UCSD-AML1 (cell line): ENCODE measurements at regions not wholly inside any gene's neighbourhood (a gene's known extent, or its start where the extent isn't known, plus 50 kb on each side); places are given as distances from the start of the nearest gene placed in this dataset.
"Not testable (repeated sequence)": the region's sequence is repeated elsewhere in the genome, so short reads cannot be mapped to it uniquely, and the experiment has no call there.

Experiments used
- DNase-seq: peaks from one replicate; lab custom pipeline; 2025; ENCODE audit not compliant: unreplicated experiment; lab: John Stamatoyannopoulos, UW

DNA sequence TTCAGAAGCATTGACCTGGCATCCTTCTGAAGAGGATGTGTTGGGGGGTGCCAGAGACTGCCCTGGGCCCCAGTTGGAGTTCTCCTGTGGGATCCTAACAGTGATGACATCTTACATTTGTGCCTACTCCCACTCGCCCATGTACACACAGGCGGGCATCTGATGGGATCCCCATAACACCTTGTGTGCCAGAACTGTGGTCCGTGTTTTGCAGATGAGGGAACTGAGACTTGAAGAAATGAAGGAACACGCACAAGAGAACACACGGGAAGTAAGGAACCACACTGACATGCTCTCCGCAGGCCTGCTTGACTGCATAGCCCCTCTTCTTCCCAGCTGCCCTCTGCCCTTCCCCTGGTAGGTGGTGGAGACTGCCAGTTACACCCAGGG is 255.3 kb downstream of the MYCN start:
- no peak for DNase-seq

DNA sequence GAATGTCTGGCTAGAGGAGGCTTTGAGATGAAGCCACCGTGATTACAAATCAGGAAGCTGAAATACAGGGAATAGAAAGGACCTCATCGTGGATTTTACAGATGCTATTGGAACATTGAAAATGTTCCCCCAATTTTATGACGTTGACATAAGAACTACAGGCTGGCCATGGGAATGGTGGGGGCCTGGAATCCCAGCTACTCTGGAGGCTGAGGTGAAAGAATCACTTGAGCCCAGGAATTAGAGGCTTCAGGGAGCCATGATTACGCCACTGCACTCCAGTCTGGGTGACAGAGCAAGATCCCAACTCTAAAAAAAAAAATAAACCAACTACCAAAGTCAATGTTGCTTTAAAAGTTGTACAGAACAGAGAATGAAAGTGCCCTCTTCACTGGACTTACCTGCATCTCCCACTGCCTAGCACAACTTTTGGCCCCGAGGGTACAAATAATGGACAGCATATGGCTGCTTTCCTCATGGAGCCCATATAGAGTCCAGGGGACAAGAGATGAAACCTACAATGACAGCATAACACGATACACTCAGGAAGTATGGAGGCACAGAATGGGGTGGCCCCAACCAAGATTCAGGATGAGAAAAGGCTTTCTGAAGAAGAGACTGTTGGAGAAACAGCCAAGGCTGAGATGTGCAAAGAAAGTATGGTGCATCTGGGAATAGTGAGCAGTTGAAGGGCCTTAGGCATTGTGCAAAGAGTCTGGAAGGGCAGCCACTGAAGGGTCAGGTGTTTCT is 254.8 kb downstream of the MYCN start:
- no peak for DNase-seq

DNA sequence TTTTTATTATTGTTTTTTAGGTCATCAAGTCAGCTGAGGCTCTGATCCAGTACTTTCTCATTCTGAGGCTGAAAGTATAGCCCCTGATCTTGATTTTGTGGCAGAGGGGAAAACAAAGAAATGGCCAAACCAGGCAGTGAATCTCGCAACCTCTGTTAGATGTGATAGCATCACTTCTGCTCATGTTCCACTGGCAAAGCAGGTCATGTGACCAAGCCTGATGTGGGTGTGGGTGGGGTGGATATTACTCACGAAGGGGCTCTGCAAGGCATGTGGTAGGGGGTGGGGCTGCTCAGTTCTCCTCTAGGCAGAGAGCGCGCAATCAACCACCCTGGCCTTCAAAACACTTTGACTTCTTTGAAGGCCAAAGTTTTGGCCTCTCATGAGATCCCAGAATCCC is 254.2 kb downstream of the MYCN start:
- DNase-seq, result no peak

DNA sequence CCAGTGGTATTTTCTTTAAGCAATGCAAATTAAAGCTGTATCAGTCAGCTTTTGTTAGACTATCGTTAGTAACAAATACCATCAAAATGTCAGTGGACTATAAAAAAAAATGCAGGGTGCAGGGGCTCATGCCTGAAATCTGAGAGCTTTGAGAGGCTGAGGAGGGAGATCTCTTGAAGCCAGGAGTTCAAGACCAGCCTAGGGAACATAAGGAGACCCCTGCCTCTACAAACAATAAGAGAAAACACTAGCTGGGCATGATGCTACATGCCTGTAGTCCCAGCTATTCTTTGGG is 253.7 kb downstream of the MYCN start:
- DNase-seq, result no peak

DNA sequence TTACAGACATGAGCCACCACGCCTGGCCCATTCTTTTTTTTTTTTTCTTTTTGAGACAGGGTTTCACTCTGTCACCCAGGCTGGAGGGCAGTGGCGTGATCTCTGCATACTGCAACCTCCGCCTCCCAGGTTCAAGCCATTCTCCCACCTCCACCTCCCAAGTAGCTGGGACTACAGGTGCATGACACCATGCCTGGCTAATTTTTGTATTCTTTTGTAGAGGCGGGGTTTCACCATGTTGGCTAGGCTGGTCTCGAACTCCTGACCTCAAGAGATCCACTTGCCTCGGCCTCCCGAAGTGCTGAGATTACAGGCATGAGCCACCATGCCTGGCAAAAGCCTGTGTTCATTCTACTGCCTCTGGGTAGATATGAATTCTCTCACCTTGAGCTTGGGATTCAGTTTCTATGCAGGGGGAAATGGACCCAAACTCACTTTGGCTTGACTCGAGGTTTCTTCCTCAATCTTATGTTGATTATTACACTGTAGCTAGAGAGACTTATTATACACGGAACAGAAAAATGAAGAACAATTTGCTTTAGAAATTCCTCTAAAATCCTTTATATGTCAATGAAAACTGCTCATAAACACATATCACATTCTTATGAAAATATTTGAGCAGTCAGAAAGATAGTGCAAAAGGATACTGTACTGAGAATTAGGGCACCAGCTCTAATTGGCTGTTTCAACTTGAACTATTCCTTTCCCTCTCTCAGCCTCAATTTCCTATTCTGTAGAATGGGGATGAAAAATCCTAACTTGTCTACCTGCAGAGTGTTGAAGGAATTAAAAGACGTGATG is 252.3 kb downstream of the MYCN start:
- DNase-seq, result no peak

DNA sequence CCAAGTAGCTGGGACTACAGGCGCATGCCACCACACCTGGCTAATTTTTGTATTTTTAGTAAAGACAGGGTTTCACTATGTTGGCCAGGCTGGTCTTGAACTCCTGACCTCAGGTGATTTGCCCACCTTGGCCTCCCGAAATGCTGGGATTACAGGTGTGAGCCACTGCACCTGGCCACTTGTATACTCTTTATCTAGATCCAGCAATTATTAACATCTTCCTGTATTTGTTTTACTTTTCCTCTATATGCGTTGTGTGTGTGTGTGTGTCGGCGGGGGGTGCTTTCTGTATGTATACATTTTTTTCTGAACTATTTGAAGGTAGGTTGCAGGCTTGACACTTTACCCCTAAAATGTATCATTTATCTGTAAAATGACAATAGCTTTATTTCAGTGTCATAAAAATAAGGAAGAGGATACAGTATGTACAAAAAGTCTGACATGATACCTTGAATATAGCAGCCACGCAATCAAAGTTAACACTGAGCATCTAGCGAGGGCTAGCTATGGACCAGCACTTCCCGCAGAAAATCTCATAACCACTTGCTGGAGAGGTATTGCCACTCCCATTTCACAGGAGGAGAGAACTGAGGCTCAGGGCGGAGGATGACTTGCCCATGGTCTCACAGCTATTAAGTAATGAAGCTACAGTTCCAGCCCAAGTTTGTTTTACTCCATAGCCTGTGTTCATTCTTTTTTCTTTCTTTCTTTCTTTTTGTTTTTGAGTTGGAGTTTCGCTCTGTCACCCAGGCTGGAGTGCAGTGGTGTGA is 251.3 kb downstream of the MYCN start:
- DNase-seq, result no peak

DNA sequence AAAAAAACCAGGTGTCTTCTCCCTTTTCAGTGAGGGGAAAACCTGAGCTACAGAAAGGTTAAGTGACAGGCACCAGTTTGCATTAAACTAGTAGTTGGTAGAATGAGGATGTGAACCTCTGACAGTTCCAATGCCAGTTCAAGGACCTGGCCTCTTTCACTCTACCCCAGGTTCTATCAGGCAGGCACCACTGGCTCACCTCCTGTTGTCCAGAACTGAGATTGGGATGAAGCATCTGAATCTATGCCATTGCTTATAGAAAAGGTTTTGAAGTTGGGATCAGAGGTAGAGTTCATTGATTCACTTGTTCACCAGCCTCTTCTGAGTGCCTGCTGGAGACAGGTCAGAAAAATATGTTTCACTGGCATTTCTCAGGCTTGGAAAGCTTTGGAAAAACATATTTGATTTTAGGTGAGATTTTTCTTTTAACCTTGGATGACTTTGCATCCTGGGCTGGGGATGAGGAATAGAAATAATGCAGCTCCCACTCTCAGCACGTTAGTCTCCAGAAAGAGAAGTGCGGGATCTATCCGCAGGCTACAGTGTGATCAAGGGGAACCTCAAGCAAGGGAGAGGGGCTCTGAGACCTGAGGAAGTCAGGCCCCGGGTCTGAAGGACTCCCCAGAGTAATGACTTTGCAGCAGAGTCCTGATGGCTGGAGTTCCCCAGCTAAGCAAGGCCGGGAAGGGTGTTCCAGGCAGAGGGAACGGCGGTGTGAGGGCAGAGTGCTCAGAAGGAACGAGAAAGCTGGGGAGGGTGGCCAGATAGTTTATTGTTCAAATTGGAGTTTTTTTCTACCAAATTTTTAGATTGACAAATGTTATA is 250.3 kb downstream of the MYCN start:
- no peak for DNase-seq

DNA sequence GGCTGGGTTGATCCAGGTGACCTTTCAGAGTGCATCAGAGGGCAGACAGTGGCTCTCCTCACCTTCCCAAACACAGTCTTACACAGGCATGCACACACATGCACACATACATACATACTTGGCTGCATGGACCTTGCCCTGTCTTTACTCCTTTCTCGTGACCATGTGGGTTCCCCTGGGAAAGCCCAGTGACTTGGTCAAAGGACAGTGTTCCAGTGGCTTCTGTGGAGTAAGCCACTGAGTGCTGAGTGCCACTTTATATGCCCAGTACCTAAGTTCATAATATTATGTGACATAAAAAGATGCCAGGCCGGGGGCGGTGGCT is 249.4 kb downstream of the MYCN start:
- DNase-seq, result no peak

DNA sequence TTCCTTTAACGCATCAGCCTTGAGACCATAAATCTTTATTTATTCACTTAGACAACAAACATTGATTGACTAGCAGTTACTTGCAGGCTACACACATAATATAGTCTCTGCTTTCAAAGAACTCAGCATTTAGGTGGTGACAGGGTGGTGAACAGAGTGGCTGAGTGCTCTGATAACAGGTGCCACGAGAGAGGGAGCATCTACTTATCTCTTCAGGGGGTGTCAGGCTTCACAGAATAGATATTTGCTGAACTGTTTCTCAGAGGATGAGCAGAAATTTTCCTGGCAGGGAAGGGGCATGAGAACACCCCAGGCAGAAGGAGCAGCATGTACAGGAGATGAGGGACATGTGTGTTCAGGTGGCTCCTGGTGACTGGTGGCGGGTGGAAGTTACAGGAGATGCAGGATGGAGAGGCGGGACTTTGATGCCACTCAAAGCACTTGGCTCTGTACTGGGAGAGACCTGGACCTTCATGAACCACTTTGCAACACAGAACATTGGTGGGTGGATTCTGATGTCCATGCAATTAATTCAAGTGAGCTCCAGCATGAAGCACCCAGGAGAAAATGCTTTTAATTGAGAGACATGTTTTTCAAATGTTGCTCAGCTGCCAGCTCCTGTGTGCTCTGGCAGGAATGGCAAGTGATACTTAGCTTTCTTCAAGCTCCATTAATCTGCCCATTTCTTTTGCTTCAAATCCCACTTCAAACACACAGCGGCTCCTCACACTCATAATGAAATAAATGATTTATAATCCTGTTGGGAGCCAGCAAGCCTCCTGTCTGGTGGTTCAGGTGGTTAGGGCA is 248.9 kb downstream of the MYCN start:
- no peak for DNase-seq

DNA sequence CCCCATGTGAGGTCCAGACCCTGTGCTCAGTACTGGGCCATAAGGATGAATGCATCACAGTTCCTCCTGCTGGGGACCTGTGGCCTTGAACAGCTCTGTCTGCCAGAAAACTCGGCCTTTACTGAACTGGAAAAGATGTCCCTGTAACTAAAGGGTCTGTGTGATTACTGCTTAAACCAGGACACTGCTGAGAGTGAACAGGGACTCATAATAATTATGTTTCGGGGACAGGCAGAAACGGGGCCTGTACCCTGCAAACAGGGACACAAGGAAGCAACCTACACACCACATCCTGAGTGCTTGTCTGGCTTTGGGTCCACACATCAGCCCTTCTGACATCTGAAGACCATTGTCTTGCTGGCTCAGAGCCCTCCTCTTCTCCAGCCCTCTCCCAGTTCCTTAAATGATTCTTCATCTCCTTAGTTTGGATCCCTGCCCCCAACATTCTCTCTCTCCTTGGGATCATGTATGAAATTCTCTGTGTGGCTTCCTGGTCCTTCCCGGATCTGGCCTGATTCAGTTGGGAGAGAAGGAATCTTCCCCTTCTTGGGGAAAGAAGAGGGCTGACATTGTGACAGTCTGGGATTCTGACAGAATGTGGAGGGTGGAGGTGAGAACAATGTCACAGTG is 248.0 kb downstream of the MYCN start:
- DNase-seq, result no peak

DNA sequence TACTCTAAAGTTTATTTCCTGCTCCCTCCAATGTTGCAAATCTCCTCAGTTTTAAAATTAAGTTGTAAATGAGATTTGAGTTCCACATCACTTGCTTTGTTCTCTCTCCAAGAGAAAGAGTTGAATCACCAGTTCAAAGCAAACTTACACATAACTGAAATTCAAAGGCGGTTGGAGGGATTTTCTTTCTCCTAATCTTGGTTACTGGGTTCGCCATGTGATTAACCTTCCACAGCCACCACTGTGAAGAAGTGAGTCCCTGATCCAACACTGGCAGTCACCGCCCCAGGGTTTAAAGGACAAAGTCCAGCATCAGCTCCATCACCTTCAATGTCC is 247.1 kb downstream of the MYCN start:
- DNase-seq, result no peak

DNA sequence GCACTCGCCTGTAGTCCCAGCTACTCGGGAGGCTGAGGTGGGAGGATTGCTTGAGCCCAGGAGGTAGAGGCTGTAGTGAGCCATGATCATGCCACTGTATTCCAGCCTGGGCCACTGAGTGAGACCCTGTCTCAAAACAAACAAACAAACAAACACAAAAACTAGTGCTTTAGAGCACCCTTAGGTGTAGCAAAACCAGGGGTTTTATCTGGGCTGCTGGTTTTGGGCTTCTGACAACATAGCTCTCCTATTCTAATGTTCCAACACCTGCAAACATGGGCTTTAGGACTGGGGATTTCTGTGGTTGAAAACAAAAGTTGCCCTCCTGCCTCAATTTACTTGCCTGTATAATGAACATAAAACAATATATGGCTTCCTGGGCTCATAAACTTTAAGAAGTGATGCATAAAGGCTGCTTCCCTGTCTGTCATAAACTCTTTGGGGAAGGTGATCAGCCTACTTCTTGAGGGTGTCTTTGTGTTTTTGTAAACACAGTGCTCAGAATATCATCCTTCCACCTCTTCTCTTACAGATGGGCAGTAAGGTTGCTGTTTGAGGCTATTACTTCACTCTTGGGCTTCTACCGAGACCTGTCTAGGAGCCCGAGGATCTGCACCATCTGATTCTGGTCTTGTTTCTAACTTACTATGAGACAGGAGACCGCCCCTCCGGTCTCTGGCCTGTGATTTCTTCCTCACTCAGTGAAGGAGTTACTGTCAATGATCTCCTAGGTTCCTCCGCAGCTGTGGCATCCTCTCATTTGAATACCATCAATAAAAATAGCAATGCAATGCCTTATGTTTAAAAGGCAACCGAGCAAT is 246.5 kb downstream of the MYCN start:
- DNase-seq, result no peak

DNA sequence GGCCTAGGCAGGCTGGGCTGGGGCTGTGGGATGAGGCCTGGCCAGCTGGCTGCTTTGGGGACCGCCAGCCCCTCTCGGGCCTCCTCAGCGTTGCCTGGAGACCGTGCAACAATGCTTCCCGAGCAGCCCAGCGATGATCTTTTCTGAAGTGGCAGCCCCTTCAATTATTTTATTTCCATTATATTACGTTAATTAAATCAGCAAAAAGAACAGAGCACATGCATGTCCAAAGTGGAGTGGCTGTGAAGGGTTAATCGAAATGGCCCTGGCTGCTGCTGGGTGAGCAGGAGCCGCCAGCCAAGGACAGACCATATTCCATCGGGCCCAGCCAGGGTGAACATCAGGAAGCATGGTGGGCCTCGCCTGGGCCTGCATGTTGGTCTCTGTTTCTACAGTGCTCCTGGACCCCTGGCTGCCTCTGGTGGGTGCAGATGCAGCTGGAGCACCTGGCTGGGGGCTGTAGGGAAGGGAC is 245.5 kb downstream of the MYCN start:
- DNase-seq, result no peak

DNA sequence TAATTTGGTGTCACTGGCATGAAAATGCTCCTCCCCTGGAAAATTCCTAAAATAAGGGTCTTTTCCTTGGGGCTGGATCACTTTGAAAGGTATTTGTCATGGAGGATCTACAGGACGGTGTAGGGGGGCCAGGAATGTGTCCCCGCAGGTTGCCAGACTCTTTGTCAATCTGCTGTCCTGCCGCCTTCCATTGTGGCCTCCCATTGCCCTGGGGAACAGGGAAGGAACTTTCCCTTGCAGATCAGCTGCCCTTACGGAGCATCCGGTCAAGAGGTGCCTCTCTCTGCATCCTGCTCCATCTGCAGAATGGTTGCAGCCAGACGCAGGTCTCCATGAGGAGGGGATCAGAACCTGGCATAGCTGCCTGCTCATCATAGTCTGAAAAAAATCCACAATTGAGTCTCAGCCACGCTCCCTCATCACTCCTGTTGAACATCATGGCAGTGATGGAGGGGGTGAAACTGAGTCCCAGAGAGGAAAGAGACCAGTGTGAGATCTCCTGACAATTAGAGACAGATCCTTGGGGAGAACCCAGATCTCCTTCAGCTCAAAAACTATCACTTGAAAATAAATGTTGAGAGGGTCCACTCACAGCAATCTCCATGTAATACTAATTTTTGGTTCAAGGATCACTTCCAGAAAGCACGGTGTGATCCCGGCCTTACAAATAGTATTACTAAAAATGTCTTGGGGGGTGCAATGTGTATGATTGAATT is 244.8 kb downstream of the MYCN start:
- no peak for DNase-seq

DNA sequence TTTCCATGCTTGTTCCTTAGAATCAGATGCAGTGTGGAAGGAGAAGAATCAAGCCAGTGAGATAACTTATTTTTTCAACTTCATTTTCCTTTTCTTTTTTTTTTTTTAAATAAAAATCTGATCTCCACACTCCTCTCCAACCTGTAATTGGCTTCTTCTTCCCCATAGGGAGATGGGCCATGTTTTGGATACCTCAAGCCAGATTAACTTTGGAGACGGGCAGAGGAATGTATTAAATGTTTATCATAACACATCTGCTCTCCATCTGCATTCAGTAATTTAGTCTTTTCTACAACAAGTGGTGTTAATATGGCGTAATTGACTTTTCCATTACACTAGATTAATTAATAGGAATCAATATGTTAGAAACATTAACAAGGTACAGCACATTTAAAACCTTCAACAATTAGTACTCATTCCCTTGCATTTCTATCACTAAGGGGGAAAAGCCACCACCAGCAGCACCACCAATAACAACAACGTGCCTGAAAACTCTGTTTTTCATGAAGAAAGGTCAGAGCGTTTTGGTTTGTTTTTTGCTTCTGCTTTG is 244.1 kb downstream of the MYCN start:
- DNase-seq, result no peak

DNA sequence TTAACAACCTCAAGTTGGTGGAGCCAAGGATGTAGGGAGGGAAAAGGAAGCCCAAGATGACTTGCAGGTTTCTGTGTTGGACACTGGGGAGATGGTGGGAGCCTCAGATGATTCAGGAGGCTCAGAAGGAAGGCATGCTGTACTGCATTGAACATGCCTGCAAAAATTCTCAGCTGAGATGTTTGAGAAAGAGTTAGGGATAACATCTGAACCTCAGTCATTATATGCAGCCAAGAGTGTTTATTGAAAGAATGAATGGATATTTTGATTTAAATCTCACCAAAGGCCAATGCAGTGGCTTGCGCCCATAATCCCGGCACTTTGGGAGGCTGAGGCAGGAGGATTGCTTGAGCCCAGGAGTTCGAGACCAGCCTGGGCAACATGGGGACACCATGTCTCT is 243.0 kb downstream of the MYCN start:
- no peak for DNase-seq

DNA sequence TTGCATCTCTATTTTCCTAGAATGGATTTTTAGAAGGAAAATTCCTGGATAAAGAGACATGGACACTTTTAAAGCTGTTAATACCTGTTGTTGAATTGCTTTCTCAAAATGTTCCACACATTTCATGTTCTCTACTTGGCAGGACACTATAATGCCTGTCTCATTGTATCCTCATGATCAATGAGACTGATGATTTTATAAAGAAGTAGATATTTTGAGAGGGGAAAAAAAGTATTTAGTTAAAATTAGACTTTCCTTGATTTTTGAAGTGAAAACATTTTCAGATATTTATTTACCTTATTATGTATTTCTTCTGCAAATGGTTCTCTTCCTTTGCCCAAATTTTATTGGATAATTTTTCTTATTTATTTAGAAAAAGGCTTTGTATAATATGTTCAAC is 242.5 kb downstream of the MYCN start:
- DNase-seq, result no peak

DNA sequence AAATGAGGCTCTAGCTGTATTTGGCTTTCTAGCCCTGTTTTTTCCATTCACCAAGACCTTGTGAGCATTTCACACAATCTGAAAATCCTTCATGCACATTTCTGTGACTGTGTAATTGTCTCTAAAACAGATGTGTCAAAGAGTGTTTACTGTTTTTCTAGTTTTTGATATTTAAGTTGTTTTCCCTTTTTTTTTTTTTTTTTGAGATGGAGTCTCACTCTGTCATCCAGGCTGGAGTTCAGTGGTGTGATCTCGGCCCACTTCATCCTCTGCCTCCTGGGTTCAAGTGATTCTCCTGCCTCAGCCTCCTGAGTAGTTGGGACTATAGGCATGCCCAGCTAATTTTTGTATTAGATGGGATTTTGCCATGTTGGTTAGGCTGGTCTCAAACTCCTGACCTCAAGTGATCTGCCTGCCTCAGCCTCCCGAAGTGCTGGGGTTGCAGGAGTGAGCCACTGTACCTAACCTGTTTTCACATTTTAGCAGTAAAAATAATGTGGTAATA is 242.0 kb downstream of the MYCN start:
- DNase-seq, result not testable (repeated sequence)
